ENCODE measurements at regions not wholly inside any gene's neighbourhood (a gene's known extent, or its start where the extent isn't known, plus 50 kb on each side); places are given as distances from the start of the nearest gene placed in this dataset.

- TF ChIP-seq CTCF (IDR thresholded peaks at IDR 0.05) (no peak), POLR2AphosphoS5 (IDR thresholded peaks at IDR 0.05) (no peak), POLR2A (IDR thresholded peaks at IDR 0.05) (no peak)
Measured at GRCh38 chr7:65254061-65254460, 119.6 kb upstream of the ZNF92 start.

Measured in prostate gland (tissue), 2 donors.